Stimulated activated CD4-positive, alpha-beta T cell treated with anti-CD3 and anti-CD28 coated beads, Interleukin-12 subunit alpha, Interleukin-12 subunit beta, amount 100 ng/mL, for 48 hours (primary cell): ENCODE measurements at regions not wholly inside any gene's neighbourhood (a gene's known extent, or its start where the extent isn't known, plus 50 kb on each side); places are given as distances from the start of the nearest gene placed in this dataset.

Experiments
- DNase-seq, 3 donors: peaks; one replicate each; pipeline ENCODE4 v3.0.0-alpha.2; 2020; ENCODE audit warnings: low read depth in 2 of 3, low spot score in 1 of 3

- no peak for DNase-seq
Observed at GRCh38 chr9:14520341-14520740, 172.9 kb downstream of the ZDHHC21 start.

- DNase-seq: no peak
Observed at GRCh38 chr9:14517154-14517906, 175.9 kb downstream of the ZDHHC21 start.

GRCh38 chr9:14516656-14517055, 176.6 kb downstream of the ZDHHC21 start:
- DNase-seq: no peak

GRCh38 chr9:14515571-14516198, 177.5 kb downstream of the ZDHHC21 start:
- DNase-seq: no peak

GRCh38 chr9:14515049-14515448, 178.2 kb downstream of the ZDHHC21 start:
- DNase-seq: no peak

- DNase-seq: no peak
Observed at GRCh38 chr9:14512942-14513341, 180.3 kb downstream of the ZDHHC21 start.

GRCh38 chr9:14511452-14511851, 181.8 kb downstream of the ZDHHC21 start:
- DNase-seq: no peak

GRCh38 chr9:14508884-14509283, 184.3 kb downstream of the ZDHHC21 start:
- DNase-seq: no peak

- no peak for DNase-seq
Observed at GRCh38 chr9:14501366-14501765, 187.4 kb upstream of the NFIB start.

- no peak for DNase-seq
Observed at GRCh38 chr9:14500705-14501104, 186.8 kb upstream of the NFIB start.

- no peak for DNase-seq
Observed at GRCh38 chr9:14499976-14500375, 186.0 kb upstream of the NFIB start.

GRCh38 chr9:14498824-14499223, 184.9 kb upstream of the NFIB start:
- DNase-seq: no peak

- DNase-seq: no peak
Observed at GRCh38 chr9:14497476-14497875, 183.5 kb upstream of the NFIB start.

- no peak for DNase-seq
Observed at GRCh38 chr9:14488421-14489190, 174.7 kb upstream of the NFIB start.

- DNase-seq: no peak
Observed at GRCh38 chr9:14487547-14488185, 173.7 kb upstream of the NFIB start.

- no peak for DNase-seq
Observed at GRCh38 chr9:14485366-14485765, 171.4 kb upstream of the NFIB start.

- no peak for DNase-seq
Observed at GRCh38 chr9:14482856-14483255, 168.9 kb upstream of the NFIB start.

- DNase-seq: no peak
Observed at GRCh38 chr9:14480526-14480925, 166.6 kb upstream of the NFIB start.

- no peak for DNase-seq
Observed at GRCh38 chr9:14479163-14479560, 165.2 kb upstream of the NFIB start.

GRCh38 chr9:14478175-14479162, 164.5 kb upstream of the NFIB start:
- DNase-seq: no peak
